ENCODE measurements at regions not wholly inside any gene's neighbourhood (a gene's known extent, or its start where the extent isn't known, plus 50 kb on each side); places are given as distances from the start of the nearest gene placed in this dataset.
"Not testable (repeated sequence)": the region's sequence is repeated elsewhere in the genome, so short reads cannot be mapped to it uniquely, and the experiment has no call there.

- H2BK5ac ChIP-seq (ENCODE audit: low read depth, low read length, poor library complexity, severe bottlenecking); POLR2A ChIA-PET (ENCODE audit: unreplicated experiment); H2AFZ ChIP-seq (replicated peaks; ENCODE audit: low read length, poor library complexity); H3K4ac ChIP-seq (ENCODE audit: low read depth, low read length); intact Hi-C loops (cut with micrococcal nuclease); H3K4me3 ChIP-seq (ENCODE audit: insufficient read depth, low read depth, low read length); H3K9me1 ChIP-seq (ENCODE audit: insufficient read depth, low read length); H3K27ac ChIP-seq (ENCODE audit: insufficient read depth, low read length); H3K23ac ChIP-seq (ENCODE audit: low read depth, low read length); BruUV-seq (replicated peaks); H3K18ac ChIP-seq (ENCODE audit: low read depth, low read length); H2AK9ac ChIP-seq (replicated peaks; ENCODE audit: low read depth, low read length, poor library complexity); ATAC-seq (ENCODE audit: low read depth); in situ Hi-C loops (cut with MboI; ENCODE audit: low sequenced_read_pairs); H4K8ac ChIP-seq (ENCODE audit: low read depth in 2 of 2, low read length in 2 of 2); DNase-seq; H4K20me1 ChIP-seq (ENCODE audit: insufficient read depth, low read length); H3K56ac ChIP-seq (ENCODE audit: extremely low read depth, insufficient read depth, low read length); H3K79me1 ChIP-seq (ENCODE audit: low read depth in 1 of 2, low read length in 2 of 2); H3K14ac ChIP-seq (replicated peaks; ENCODE audit: low read depth, low read length); H3K27me3 ChIP-seq (ENCODE audit: control insufficient read depth, insufficient read depth, low read length); H2BK20ac ChIP-seq (ENCODE audit: low read depth, low read length); H3K9ac ChIP-seq (ENCODE audit: low read depth, low read length); H3K4me2 ChIP-seq (ENCODE audit: low read depth, low read length); H2BK15ac ChIP-seq (ENCODE audit: low read depth, low read length); H4K5ac ChIP-seq (ENCODE audit: low read depth, low read length); H4K91ac ChIP-seq (ENCODE audit: insufficient read depth, low read depth, low read length); H3K4me1 ChIP-seq (ENCODE audit: control insufficient read depth, insufficient read depth, low read length); CTCF ChIA-PET; dilution Hi-C loops (cut with HindIII; ENCODE audit: low sequenced_read_pairs, unreplicated experiment); H2BK120ac ChIP-seq (ENCODE audit: low read depth, low read length); H3K36me3 ChIP-seq (ENCODE audit: control insufficient read depth, insufficient read depth, low read length); H2AK5ac ChIP-seq (ENCODE audit: low read depth, low read length): not testable (repeated sequence)
- H3K9me3 ChIP-seq (ENCODE audit: control insufficient read depth, insufficient read depth, low read length) = peaks cover 43% of the 10 kb centered on the region
- WGBS, 2 experiments (ENCODE audit: extremely low coverage in 2 of 2, insufficient read length in 1 of 2) = 29% methylated on average over 2 of the region's 7 CpGs; no CpG with 5 or more reads in 1 of the 2 experiments
Measured at GRCh38 chr9:135195975-135196374, 108.5 kb downstream of the OLFM1 start.

All from IMR-90 (cell line).